ENCODE measurements at regions not wholly inside any gene's neighbourhood (a gene's known extent, or its start where the extent isn't known, plus 50 kb on each side); places are given as distances from the start of the nearest gene placed in this dataset.
"Not testable (repeated sequence)": the region's sequence is repeated elsewhere in the genome, so short reads cannot be mapped to it uniquely, and the experiment has no call there.

- no peak for DNase-seq (ENCODE audit: low spot score)
Observed at GRCh38 chr7:124247691-124248090, 214.8 kb upstream of the TMEM229A start.

DNA sequence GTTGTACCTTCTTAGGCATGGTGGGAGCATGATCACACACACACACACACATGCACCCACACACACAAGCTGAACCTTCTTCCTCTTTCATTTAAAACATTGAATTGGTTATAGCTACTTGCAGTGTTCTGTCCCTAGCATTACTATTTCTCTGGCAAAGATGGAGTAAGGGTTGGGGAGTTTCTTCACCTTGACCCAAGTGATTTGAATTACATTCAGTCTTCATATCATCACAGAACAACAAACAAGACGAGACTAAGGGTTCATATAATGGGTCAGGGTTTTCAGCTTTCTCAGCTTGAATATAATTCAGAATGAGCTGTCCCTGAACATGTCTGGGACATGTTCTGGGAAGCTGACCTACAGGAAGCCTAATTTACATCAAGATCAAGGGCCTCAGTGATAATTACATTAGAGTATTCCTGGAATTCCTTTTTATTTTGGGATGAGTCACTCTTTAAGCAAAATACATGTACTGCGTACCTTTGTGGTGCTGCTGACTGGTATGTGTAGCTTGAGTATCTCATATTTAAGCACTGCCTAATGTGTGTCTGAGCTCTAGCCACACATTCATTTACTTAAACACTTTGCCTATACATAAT lies 213.5 kb upstream of the TMEM229A start:
- DNase-seq (ENCODE audit: low spot score), result no peak

DNA sequence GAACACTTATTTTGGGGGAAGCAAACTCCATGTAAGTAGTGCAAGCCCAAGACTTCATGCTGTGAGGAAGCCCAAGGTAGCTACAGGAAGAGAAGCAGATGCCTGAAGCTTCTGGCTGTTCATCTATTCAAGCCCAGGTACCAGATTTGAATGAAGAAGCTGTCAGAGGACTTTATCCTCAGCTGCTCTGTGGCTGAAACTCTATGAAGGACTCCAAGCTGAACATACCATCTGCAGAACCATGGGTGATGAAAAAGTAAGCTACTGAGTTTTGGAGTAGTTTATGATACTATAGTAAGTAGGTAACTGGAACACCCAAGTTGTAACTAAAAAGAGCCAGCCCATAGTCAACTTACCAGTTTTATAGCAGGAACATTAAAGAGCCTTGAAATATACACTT lies 211.6 kb upstream of the TMEM229A start:
- not testable (repeated sequence) for DNase-seq (ENCODE audit: low spot score)

GRCh38 chr7:124219681-124220080 lies 186.8 kb upstream of the TMEM229A start:
- DNase-seq (ENCODE audit: low spot score), result no peak

DNA sequence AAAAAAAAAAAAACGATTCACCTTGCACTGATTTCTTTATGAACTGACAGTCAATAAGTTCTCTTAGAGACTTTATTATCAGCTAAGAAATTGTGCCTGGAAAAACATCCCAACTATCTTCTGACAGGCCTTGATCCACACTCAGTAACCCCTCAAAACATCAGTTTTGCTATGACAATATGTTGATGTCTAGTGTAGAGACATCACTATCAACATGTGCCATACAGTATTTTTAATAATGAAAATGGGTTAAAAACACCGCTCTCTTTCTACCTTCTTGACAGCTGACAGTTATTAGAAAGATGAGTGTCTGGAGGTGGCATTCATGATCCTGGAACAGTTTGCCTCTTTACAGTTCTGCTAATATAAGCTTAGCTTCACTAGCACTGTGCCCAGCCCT lies 175.8 kb upstream of the TMEM229A start:
- no peak for DNase-seq (ENCODE audit: low spot score)

- DNase-seq (ENCODE audit: low spot score), result no peak
Observed at GRCh38 chr7:124208173-124208572, 175.3 kb upstream of the TMEM229A start.

DNA sequence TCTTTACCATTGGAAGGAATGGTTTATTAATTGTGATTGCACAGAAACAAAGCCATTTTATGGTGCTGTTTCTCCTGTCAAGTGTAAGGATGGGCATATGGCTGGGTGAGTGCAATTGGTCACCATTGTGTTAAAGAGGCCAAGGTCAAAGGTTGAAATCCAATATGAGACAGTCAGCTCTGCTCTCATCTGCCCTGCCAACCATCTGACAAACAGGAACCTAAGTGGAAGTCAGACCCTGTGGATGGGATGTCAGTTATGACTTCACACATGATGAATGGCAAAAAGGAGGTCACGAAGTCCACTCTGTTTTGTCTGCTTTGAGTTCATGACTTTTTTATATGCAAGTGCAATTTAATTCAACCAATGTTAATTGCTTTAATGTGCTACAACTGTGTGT lies 172.7 kb upstream of the TMEM229A start:
- no peak for DNase-seq (ENCODE audit: low spot score)

DNA sequence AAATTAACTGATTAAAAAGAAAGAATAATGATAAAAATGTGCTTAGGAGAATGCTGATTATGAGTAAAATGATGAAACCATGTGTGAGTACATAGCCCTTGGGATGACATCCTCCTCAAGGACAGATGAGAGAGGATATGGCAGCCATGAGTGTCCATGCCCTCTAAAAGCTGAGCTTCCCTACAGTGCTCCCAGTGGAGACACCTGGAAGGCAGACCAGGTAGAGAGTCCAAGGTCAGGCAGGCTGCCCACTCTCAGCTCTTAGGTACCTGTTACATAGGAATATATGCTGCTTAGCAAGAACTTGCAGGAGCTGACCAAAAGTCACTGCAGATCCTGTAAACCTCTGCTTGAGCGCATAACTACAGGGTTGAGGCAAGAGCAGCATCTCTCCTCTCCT lies 169.7 kb upstream of the TMEM229A start:
- DNase-seq (ENCODE audit: low spot score), result no peak

DNA sequence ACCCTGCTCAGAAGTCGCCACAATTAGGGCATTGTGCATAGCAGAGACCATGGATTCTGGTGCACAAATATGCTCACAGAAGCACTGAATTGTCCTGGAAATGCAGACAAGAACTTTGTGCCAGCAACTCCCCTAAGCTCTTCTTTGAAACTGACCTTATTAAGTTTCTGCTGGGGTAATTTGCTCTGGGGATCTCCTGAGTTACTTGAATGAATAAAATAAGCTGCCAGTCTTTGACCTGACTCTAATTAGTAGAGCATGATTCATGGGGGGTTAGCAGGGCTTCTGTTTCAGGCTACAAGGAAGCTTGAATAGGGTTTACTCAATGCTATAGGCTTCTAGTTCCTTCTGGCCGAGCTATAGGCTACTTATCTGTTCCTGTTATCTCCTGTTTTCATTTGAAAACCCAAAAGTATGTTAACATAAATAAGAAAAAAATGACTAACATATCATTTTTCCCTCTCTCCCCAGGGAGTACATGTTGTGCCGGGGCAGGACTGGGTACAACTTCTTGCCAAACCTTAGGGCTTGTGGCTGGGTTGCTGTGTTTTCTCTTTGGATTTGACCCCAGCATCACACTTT lies 169.0 kb upstream of the TMEM229A start:
- no peak for DNase-seq (ENCODE audit: low spot score)

DNA sequence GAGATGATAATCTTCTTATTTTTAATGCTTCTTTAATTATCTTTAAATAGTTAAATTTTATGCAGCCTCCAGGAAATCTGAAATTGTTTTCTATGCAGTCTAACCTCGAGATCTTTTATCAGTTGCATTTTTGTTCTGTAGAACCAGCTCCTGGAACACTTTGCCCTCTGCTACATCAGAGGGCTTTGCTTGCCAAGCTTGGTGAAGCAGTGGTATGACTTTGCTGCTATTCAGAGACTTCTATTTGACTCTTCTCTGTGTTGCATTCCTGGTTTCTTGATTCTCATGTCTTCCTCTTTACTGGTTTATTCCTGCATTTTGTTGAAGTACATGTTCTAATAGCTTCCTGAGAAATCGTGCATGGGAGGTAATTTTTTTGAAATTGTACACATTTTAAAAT lies 163.7 kb upstream of the TMEM229A start:
- no peak for DNase-seq (ENCODE audit: low spot score)

DNA sequence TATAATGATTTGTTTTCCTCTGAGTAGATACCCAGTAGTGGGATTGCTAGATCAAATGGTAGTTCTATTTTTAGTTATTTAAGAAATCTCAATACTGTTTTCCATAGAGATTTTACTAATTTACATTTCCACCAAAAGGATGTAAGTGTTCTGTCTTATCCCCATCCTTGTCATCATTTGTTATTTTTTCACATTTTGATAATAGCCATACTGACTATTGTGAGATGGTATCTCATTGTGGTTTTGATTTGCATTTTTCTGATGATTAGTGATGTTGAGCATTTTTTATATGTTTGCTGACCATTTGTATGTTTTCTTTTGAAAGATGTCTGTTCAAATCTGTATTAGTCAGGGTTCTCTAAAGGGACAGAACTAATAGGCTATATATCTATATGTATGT lies 160.0 kb upstream of the TMEM229A start:
- DNase-seq (ENCODE audit: low spot score), result no peak

DNA sequence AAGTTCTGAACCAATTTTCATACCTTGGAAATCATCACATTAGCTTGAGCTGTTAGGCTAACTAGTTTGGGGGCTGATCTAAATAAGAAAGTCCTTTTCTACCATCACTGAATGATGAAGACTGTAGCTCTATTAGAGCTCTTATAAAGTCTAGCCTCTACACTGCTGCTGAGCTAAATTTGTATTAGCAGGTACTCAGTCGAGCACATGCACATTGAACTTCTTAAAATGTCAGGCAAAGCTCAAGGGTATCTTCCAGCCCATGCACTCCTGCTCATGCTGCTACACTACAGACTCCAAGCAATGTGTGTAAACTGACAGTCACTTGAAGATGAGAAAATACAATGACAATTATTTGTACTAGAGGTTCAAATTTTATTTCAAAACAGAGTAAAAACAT lies 158.8 kb upstream of the TMEM229A start:
- no peak for DNase-seq (ENCODE audit: low spot score)

- DNase-seq (ENCODE audit: low spot score), result no peak
Observed at GRCh38 chr7:124191030-124191429, 158.2 kb upstream of the TMEM229A start.

- no peak for DNase-seq (ENCODE audit: low spot score)
Observed at GRCh38 chr7:124188576-124188975, 155.7 kb upstream of the TMEM229A start.

GRCh38 chr7:124187962-124188361 lies 155.1 kb upstream of the TMEM229A start:
- no peak for DNase-seq (ENCODE audit: low spot score)

DNA sequence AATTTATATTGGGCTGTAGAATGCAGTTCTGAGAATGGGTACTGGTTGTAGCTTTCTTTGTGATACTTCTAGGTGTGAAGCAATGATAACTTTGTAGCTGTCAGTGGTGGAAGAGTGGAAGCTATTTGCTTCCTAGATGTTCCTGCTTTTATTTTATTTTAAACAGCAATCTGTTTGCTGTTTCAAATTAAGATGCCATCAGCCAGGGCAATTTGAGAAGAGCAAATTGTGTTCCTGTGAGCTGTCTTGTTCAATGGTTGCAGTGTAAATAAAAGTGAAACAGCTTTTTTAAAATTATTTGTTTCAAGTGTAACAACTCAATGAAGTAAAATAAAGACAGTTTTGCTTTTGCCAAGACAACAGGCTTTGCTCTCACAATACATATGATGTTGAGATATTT lies 150.8 kb upstream of the TMEM229A start:
- DNase-seq (ENCODE audit: low spot score), result no peak

DNA sequence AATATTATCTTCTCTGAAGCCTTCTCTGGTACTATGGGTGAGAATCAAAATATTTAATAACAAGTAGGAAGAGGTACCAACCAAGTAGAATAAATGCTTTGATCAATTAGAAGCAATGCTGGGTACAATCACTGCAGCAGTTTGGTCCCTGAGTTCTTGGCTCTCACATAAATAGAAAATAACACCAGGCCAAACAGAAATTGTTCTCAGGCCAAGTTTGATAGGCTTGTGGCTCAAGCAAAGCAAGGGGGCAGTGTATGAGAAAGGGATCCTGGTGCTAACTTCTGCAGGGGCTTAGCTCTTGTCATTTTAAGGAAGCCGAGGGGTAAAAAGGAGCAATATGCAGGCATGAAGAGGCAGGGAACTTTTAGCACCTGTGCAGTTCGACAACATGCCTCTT lies 146.8 kb upstream of the TMEM229A start:
- no peak for DNase-seq (ENCODE audit: low spot score)

DNA sequence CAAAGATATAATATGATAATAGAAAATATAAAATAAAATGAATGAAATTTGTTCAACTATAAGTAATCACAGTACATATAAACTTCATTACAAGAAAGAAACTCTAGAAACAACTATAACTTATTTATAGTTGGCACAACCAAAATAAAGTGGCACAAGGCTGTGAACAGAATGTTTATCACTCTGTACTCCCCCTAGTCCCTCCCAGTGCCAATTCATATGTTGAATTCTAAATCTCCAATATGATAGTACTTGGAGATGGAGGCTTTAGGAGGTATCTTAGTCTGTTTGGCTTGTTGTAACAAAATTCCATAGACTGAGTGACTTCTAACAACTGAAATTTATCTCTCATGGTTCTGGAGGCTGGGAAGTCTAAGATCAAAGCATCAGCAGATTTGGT lies 145.0 kb upstream of the TMEM229A start:
- DNase-seq (ENCODE audit: low spot score), result no peak

DNA sequence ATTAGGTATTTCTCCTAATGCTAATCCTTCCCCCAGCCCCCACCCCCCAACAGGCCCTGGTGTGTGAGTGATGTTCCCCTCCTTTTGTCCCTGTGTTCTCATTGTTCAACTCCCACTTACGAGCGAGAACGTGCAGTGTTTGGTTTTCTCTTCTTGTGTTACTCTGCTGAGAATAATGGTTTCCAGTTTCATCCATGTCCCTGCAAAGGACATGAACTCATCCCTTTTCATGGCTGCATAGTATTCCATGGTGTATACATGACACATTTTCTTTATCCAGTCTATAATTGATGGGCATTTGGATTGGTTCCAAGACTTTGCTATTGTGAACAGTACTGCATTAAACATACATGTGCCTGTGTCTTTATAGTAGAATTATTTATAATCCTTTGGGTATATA lies 138.9 kb upstream of the TMEM229A start:
- not testable (repeated sequence) for DNase-seq (ENCODE audit: low spot score)

- no peak for DNase-seq (ENCODE audit: low spot score)
Observed at GRCh38 chr7:124171068-124171467, 138.2 kb upstream of the TMEM229A start.

GRCh38 chr7:124168616-124169015 lies 135.7 kb upstream of the TMEM229A start:
- no peak for DNase-seq (ENCODE audit: low spot score)

- no peak for DNase-seq (ENCODE audit: low spot score)
Observed at GRCh38 chr7:124162667-124163066, 129.8 kb upstream of the TMEM229A start.

DNA sequence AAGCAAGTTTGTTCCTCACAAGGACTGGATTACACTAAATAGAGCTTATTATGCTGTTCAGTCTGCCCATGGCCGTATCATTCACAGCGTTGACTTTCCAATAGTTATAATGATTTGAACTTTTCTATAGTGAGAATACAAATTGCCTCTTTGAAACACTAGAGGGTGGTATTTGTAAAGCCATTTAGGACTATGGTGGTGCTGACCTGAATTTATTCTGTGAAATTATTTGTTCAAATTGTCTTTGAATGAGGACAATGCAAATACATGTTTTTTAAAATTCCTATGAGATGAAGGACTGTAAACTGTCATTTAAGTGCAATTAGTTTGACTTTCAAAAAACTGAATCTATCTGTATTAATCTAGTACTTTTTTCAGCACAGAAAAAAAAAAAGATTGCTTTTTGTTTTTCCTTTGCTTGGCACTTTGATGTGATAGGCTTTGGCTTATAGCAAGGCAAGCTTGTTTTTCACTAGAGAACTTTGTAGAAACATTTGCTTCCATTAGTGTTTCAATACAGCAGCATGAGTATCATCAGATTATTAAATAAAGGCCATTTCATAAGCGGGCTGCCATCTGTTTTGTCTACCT lies 122.7 kb upstream of the TMEM229A start:
- peak; percentile 3 for DNase-seq (ENCODE audit: low spot score)

Measured in activated CD4-positive, alpha-beta T cell treated with anti-CD3 and anti-CD28 coated beads, Interleukin-2, Interleukin-4, amounts not matched to agents 100 ng/mL and 50 ng/mL, durations not matched to agents 16 hours and 8 hours (primary cell).